HL-60/S4 (cell line): ENCODE measurements at regions not wholly inside any gene's neighbourhood (a gene's known extent, or its start where the extent isn't known, plus 50 kb on each side); places are given as distances from the start of the nearest gene placed in this dataset.

ENCODE experiments used
- in situ Hi-C: fragments of 300-500 bp; cut with MboI; formaldehyde crosslinking; loops from 2 replicates; pipeline ENCODE4 v1.14.3; 2022; ENCODE audit warnings: low sequenced_read_pairs

GRCh38 chr10:4219901-4220300 is 434.9 kb upstream of the KLF6 start:
- in situ Hi-C loops, result no loop called here

GRCh38 chr10:4217653-4218052 is 432.6 kb upstream of the KLF6 start:
- in situ Hi-C loops, result no loop called here

GRCh38 chr10:4217187-4217586 is 432.2 kb upstream of the KLF6 start:
- in situ Hi-C loops, result no loop called here

GRCh38 chr10:4216726-4217125 is 431.7 kb upstream of the KLF6 start:
- in situ Hi-C loops, result no loop called here

GRCh38 chr10:4215963-4216575 is 431.1 kb upstream of the KLF6 start:
- in situ Hi-C loops, result no loop called here

GRCh38 chr10:4215485-4215884 is 430.5 kb upstream of the KLF6 start:
- in situ Hi-C loops, result no loop called here

- in situ Hi-C loops, result no loop called here
Observed at GRCh38 chr10:4214908-4215307, 429.9 kb upstream of the KLF6 start.

- in situ Hi-C loops, result no loop called here
Observed at GRCh38 chr10:4213441-4213840, 428.4 kb upstream of the KLF6 start.

- in situ Hi-C loops, result no loop called here
Observed at GRCh38 chr10:4212111-4212630, 427.2 kb upstream of the KLF6 start.

- in situ Hi-C loops, result no loop called here
Observed at GRCh38 chr10:4208499-4208898, 423.5 kb upstream of the KLF6 start.

GRCh38 chr10:4205113-4205512 is 420.1 kb upstream of the KLF6 start:
- in situ Hi-C loops, result no loop called here

- in situ Hi-C loops, result no loop called here
Observed at GRCh38 chr10:4202938-4203337, 417.9 kb upstream of the KLF6 start.

- in situ Hi-C loops, result no loop called here
Observed at GRCh38 chr10:4201866-4202825, 417.1 kb upstream of the KLF6 start.

- in situ Hi-C loops, result no loop called here
Observed at GRCh38 chr10:4199196-4199595, 414.2 kb upstream of the KLF6 start.

- in situ Hi-C loops, result no loop called here
Observed at GRCh38 chr10:4198216-4198615, 413.2 kb upstream of the KLF6 start.

- in situ Hi-C loops, result no loop called here
Observed at GRCh38 chr10:4197676-4198075, 412.7 kb upstream of the KLF6 start.

GRCh38 chr10:4196771-4197390 is 411.9 kb upstream of the KLF6 start:
- in situ Hi-C loops, result no loop called here

- in situ Hi-C loops, result no loop called here
Observed at GRCh38 chr10:4196183-4196582, 411.2 kb upstream of the KLF6 start.

- in situ Hi-C loops, result no loop called here
Observed at GRCh38 chr10:4195213-4195612, 410.2 kb upstream of the KLF6 start.

GRCh38 chr10:4194231-4194630 is 409.2 kb upstream of the KLF6 start:
- in situ Hi-C loops, result no loop called here

- in situ Hi-C loops, result no loop called here
Observed at GRCh38 chr10:4191894-4192293, 406.9 kb upstream of the KLF6 start.

- in situ Hi-C loops, result no loop called here
Observed at GRCh38 chr10:4191354-4191753, 406.3 kb upstream of the KLF6 start.
